ENCODE measurements at regions not wholly inside any gene's neighbourhood (a gene's known extent, or its start where the extent isn't known, plus 50 kb on each side); places are given as distances from the start of the nearest gene placed in this dataset.

GRCh38 chr2:172281648-172282570 lies 145.5 kb upstream of the ITGA6 start:
- DNase-seq (ENCODE audit: extremely low spot score): no peak
- no peaks in the 10 kb centered on the region for H3K27me3 ChIP-seq
- peaks cover 0 to 3% (median 1%) of the 10 kb centered on the region in 4 donors for H3K9me3 ChIP-seq
- peaks cover 18 to 20% (median 20%) of the 10 kb centered on the region in 4 donors for H3K4me1 ChIP-seq
- no peaks in the 10 kb centered on the region for H3K36me3 ChIP-seq
- intact Hi-C loops (cut with DNase I): no loop called here
- TF ChIP-seq POLR2A (IDR thresholded peaks at IDR 0.05; ENCODE audit: low read depth) (no peak), EP300 (IDR thresholded peaks at IDR 0.05) (no peak), CTCF (IDR thresholded peaks at IDR 0.05) (no peak), POLR2AphosphoS5 (IDR thresholded peaks at IDR 0.05) (no peak)
- WGBS: 100% methylated on average over 3 of the region's 3 CpGs
- H3K4me3 ChIP-seq: no peak overlapping the region
- no peak overlapping the region for H3K27ac ChIP-seq (replicated peaks in 1 of 4)

GRCh38 chr2:172282944-172283343 lies 144.4 kb upstream of the ITGA6 start:
- no peak for DNase-seq (ENCODE audit: extremely low spot score)
- WGBS: 73% methylated on average over 5 of the region's 5 CpGs
- H3K36me3 ChIP-seq: no peaks in the 10 kb centered on the region
- no peak overlapping the region for H3K27ac ChIP-seq (replicated peaks in 1 of 4)
- no peak overlapping the region for H3K4me3 ChIP-seq
- intact Hi-C loops (cut with DNase I): no loop called here
- H3K27me3 ChIP-seq: no peaks in the 10 kb centered on the region
- H3K4me1 ChIP-seq: peaks cover 19 to 26% (median 22%) of the 10 kb centered on the region in 4 donors
- no peak for TF ChIP-seq POLR2AphosphoS5 (IDR thresholded peaks at IDR 0.05)
- no peak for TF ChIP-seq EP300 (IDR thresholded peaks at IDR 0.05)
- no peak for TF ChIP-seq CTCF (IDR thresholded peaks at IDR 0.05)
- TF ChIP-seq POLR2A (IDR thresholded peaks at IDR 0.05; ENCODE audit: low read depth): no peak
- no peaks in the 10 kb centered on the region for H3K9me3 ChIP-seq

GRCh38 chr2:172283476-172283875 lies 143.9 kb upstream of the ITGA6 start:
- Histone ChIP-seq H3K4me3 (no peak overlapping the region), H3K9me3 (no peaks in the 10 kb centered on the region), H3K36me3 (no peaks in the 10 kb centered on the region), H3K4me1 (peaks cover 19 to 31% (median 24%) of the 10 kb centered on the region in 4 donors), H3K27me3 (no peaks in the 10 kb centered on the region), H3K27ac (replicated peaks in 1 of 4) (no peak overlapping the region)
- 58% methylated on average over 5 of the region's 5 CpGs for WGBS
- no peak for DNase-seq (ENCODE audit: extremely low spot score)
- TF ChIP-seq EP300 (IDR thresholded peaks at IDR 0.05): no peak
- no peak for TF ChIP-seq CTCF (IDR thresholded peaks at IDR 0.05)
- TF ChIP-seq POLR2AphosphoS5 (IDR thresholded peaks at IDR 0.05): no peak
- no peak for TF ChIP-seq POLR2A (IDR thresholded peaks at IDR 0.05; ENCODE audit: low read depth)
- intact Hi-C loops (cut with DNase I): no loop called here

- no peak for TF ChIP-seq EP300 (IDR thresholded peaks at IDR 0.05)
- TF ChIP-seq CTCF (IDR thresholded peaks at IDR 0.05): no peak
- no peak for TF ChIP-seq POLR2AphosphoS5 (IDR thresholded peaks at IDR 0.05)
- TF ChIP-seq POLR2A (IDR thresholded peaks at IDR 0.05; ENCODE audit: low read depth): no peak
- H3K36me3 ChIP-seq: no peaks in the 10 kb centered on the region
- H3K4me1 ChIP-seq: peaks cover 19 to 31% (median 24%) of the 10 kb centered on the region in 4 donors
- no peak for DNase-seq (ENCODE audit: extremely low spot score)
- no peak overlapping the region for H3K4me3 ChIP-seq
- no peaks in the 10 kb centered on the region for H3K9me3 ChIP-seq
- intact Hi-C loops (cut with DNase I): no loop called here
- no peak overlapping the region for H3K27ac ChIP-seq (replicated peaks in 1 of 4)
- WGBS: 94% methylated on average over 4 of the region's 4 CpGs
- no peaks in the 10 kb centered on the region for H3K27me3 ChIP-seq
These were observed 143.2 kb upstream of the ITGA6 start for GRCh38 chr2:172284209-172284608.
